H1 (cell line): ENCODE measurements at regions not wholly inside any gene's neighbourhood (a gene's known extent, or its start where the extent isn't known, plus 50 kb on each side); places are given as distances from the start of the nearest gene placed in this dataset.
A peak's percentile ranks its signal among the peaks of the same experiment; 100 is the strongest.
"Not testable (repeated sequence)": the region's sequence is repeated elsewhere in the genome, so short reads cannot be mapped to it uniquely, and the experiment has no call there.

Source experiments
- CTCF ChIA-PET: fragments of 300-600 bp; sonication (Branson Sonifier 250); formaldehyde crosslinking; loops from one replicate; lab custom pipeline; 2021; ENCODE audit not compliant: partially characterized antibody; lab: Charles Lee
- POLR2A ChIA-PET: fragments of 300-600 bp; sonication (Branson Sonifier 250); formaldehyde crosslinking; loops from one replicate; lab custom pipeline; 2021; ENCODE audit warnings: inconsistent platforms; ENCODE audit not compliant: partially characterized antibody; lab: Charles Lee
- DNase-seq, 2 experiments: peaks; one replicate each; pipeline versions ENCODE4 v3.0.0 to v3.0.0-alpha.2; 2010 to 2022; ENCODE audit warnings: low spot score in 2 of 2, low read depth in 1 of 2, mixed read lengths in 1 of 2
- FAIRE-seq: peaks from 2 replicates; lab custom pipeline; 2011; peaks lifted over from hg19 to GRCh38; lab: Jason Lieb, UNC
- H2AFZ ChIP-seq: 2 replicates; pipeline ENCODE4 v1.8.1; 2012; ENCODE audit warnings: low read length, inconsistent platforms
- H2AK5ac ChIP-seq: 2 replicates; pipeline ENCODE4 v1.6.1; 2013; ENCODE audit warnings: low read depth, low read length
- H2BK120ac ChIP-seq: replicated peaks from 2 replicates; pipeline ENCODE3; 2013; ENCODE audit warnings: low read depth, low read length, inconsistent platforms
- H2BK12ac ChIP-seq: 2 replicates; pipeline ENCODE4 v1.6.1; 2013; ENCODE audit warnings: low read depth, low read length
- H2BK15ac ChIP-seq: 2 replicates; pipeline ENCODE4 v1.6.1; 2013; ENCODE audit warnings: low read length
- H2BK20ac ChIP-seq: 2 replicates; pipeline ENCODE4 v1.6.1; 2013; ENCODE audit warnings: low read length
- H2BK5ac ChIP-seq: 2 replicates; pipeline ENCODE4 v1.6.1; 2013; ENCODE audit warnings: low read depth, low read length
- H3K14ac ChIP-seq: 2 replicates; pipeline ENCODE4 v1.6.1; 2013; ENCODE audit warnings: inconsistent platforms; ENCODE audit not compliant: insufficient read length
- H3K18ac ChIP-seq: 2 replicates; pipeline ENCODE4 v1.6.1; 2013; ENCODE audit warnings: low read length; ENCODE audit errors: extremely low read depth
- H3K23ac ChIP-seq: 2 replicates; pipeline ENCODE4 v1.6.1; 2013; ENCODE audit warnings: inconsistent platforms; ENCODE audit not compliant: insufficient read length
- H3K23me2 ChIP-seq: 2 replicates; pipeline ENCODE4 v1.6.1; 2013; ENCODE audit warnings: low read depth, low read length
- H3K27ac ChIP-seq: 2 replicates; pipeline ENCODE4 v1.6.1; 2011; ENCODE audit warnings: low read depth, low read length, inconsistent platforms
- H3K27me3 ChIP-seq, 4 experiments: replicated peaks in 1 of 4; 1 replicate in 1 of 4; 2 replicates in 3 of 4; pipeline versions ENCODE4 v1.6.1 to v1.8.1; 2011 to 2013; ENCODE audit warnings: low read length in 3 of 4, mild to moderate bottlenecking in 3 of 4, inconsistent platforms in 2 of 4, mixed read lengths in 2 of 4, moderate library complexity in 1 of 4; ENCODE audit not compliant: control insufficient read depth in 3 of 4, insufficient read depth in 3 of 4; ENCODE audit errors: extremely low read depth in 1 of 4
- H3K36me3 ChIP-seq, 4 experiments: 2 replicates each; pipeline versions ENCODE4 v1.6.1 to v1.8.1; 2011 to 2013; ENCODE audit warnings: mild to moderate bottlenecking in 4 of 4, low read length in 3 of 4, moderate library complexity in 2 of 4, control low read depth in 1 of 4, inconsistent platforms in 1 of 4; ENCODE audit not compliant: insufficient read depth in 4 of 4, control insufficient read depth in 2 of 4
- H3K4ac ChIP-seq: replicated peaks from 2 replicates; pipeline ENCODE3; 2013; ENCODE audit warnings: low read length, low read depth, mixed read lengths, inconsistent platforms; ENCODE audit not compliant: insufficient read length
- H3K4me1 ChIP-seq, 4 experiments: replicated peaks in 1 of 4; 1 replicate in 1 of 4; 2 replicates in 3 of 4; pipeline versions ENCODE4 v1.6.1 to v1.8.1; 2011 to 2013; ENCODE audit warnings: low read length in 3 of 4, inconsistent platforms in 2 of 4, mixed read lengths in 1 of 4; ENCODE audit not compliant: insufficient read depth in 4 of 4, control insufficient read depth in 3 of 4
- H3K4me2 ChIP-seq, 2 experiments: 2 replicates each; pipeline versions ENCODE4 v1.6.1 to v1.8.1; 2011 to 2013; ENCODE audit warnings: low read depth in 2 of 2, low read length in 2 of 2, control low read depth in 1 of 2, inconsistent platforms in 1 of 2, mild to moderate bottlenecking in 1 of 2; ENCODE audit not compliant: insufficient read depth in 1 of 2
- H3K4me3 ChIP-seq, 4 experiments: fragments of 200-600, 300-600 bp in 1 of 4; sonication (generic), shearing (Covaris generic), sonication (Bioruptor Twin) in 1 of 4; 2 replicates each; pipeline versions ENCODE4 v1.5.1 to v1.8.1; 2011 to 2016; ENCODE audit warnings: low read length in 4 of 4, low read depth in 3 of 4, control low read depth in 2 of 4, inconsistent platforms in 2 of 4, mild to moderate bottlenecking in 2 of 4, mixed read lengths in 1 of 4, moderate library complexity in 1 of 4; ENCODE audit not compliant: insufficient read depth in 2 of 4; ENCODE audit errors: extremely low read depth in 1 of 4
- H3K56ac ChIP-seq: replicated peaks from 2 replicates; pipeline ENCODE3; 2013; ENCODE audit warnings: low read depth, mild to moderate bottlenecking, mixed read lengths, low read length, inconsistent platforms; ENCODE audit not compliant: insufficient read length
- H3K79me1 ChIP-seq: 2 replicates; pipeline ENCODE4 v1.6.1; 2013; ENCODE audit warnings: low read depth, low read length, control low read depth
- H3K79me2 ChIP-seq, 2 experiments: 2 replicates each; pipeline versions ENCODE4 v1.6.1 to v1.8.1; 2012 to 2013; ENCODE audit warnings: low read length in 2 of 2, mild to moderate bottlenecking in 2 of 2, inconsistent platforms in 1 of 2; ENCODE audit not compliant: insufficient read depth in 2 of 2, control insufficient read depth in 1 of 2
- H3K9ac ChIP-seq, 4 experiments: replicated peaks in 1 of 4; 1 replicate in 1 of 4; 2 replicates in 3 of 4; pipeline versions ENCODE4 v1.6.1 to v1.8.1; 2011 to 2013; ENCODE audit warnings: low read depth in 3 of 4, low read length in 3 of 4, control low read depth in 2 of 4, mild to moderate bottlenecking in 2 of 4, moderate library complexity in 2 of 4, inconsistent platforms in 1 of 4; ENCODE audit errors: extremely low read depth in 1 of 4
- H3K9me3 ChIP-seq, 2 experiments: 2 replicates each; pipeline versions ENCODE4 v1.6.1 to v1.8.1; 2012 to 2013; ENCODE audit warnings: mild to moderate bottlenecking in 2 of 2, moderate library complexity in 2 of 2, control low read depth in 1 of 2, inconsistent platforms in 1 of 2, low read depth in 1 of 2, low read length in 1 of 2, mixed read lengths in 1 of 2; ENCODE audit not compliant: insufficient read depth in 2 of 2
- H4K20me1 ChIP-seq, 2 experiments: replicated peaks in 1 of 2; 2 replicates each; pipeline versions ENCODE3 to v1.8.1; 2011 to 2013; ENCODE audit warnings: inconsistent platforms in 2 of 2, low read length in 2 of 2, mild to moderate bottlenecking in 1 of 2; ENCODE audit not compliant: insufficient read depth in 2 of 2, control insufficient read depth in 1 of 2
- H4K5ac ChIP-seq: 2 replicates; pipeline ENCODE4 v1.6.1; 2013; ENCODE audit warnings: low read length, low read depth, mixed read lengths, inconsistent platforms; ENCODE audit not compliant: insufficient read length
- H4K8ac ChIP-seq: 2 replicates; pipeline ENCODE4 v1.8.0; 2013; ENCODE audit warnings: mild to moderate bottlenecking, moderate library complexity, low read length, inconsistent platforms; ENCODE audit not compliant: insufficient read depth; ENCODE audit errors: extremely low read depth
- H4K91ac ChIP-seq: replicated peaks from 2 replicates; pipeline ENCODE3; 2013; ENCODE audit warnings: low read length, mixed read lengths, inconsistent platforms; ENCODE audit not compliant: insufficient read length
- WGBS, 2 experiments: shearing (Covaris generic) in 1 of 2; methylation state at CpG; one replicate each; pipeline versions ENCODE4 v1.1.6 to v1.1.7; 2013 to 2015; ENCODE audit warnings: low lambda C conversion rate in 2 of 2, mixed read lengths in 2 of 2, inconsistent platforms in 1 of 2, low coverage in 1 of 2, missing lambda C conversion rate in 1 of 2; ENCODE audit not compliant: insufficient replicate concordance in 2 of 2, insufficient coverage in 1 of 2, insufficient read length in 1 of 2; ENCODE audit errors: extremely low coverage in 1 of 2, missing lambda C conversion rate in 1 of 2; 5-methylcytosine and 5-hydroxymethylcytosine counted together

DNA sequence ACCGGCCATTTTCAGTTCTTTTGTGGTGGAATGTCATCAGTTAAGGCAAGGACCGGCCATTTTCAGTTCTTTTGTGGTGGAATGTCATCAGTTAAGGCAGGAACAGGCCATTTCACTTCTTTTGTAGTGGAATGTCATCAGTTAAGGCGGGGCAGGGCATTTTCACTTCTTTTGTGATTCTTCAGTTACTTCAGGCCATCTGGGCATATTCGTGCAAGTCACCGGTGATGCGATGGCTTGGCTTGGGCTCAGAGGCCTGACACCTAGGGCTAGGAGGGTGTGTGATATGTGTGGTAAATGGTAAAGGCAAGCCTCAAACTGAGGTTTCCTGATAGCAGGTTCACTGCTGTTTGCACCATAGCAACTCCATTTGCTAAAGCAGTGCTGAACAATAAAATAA, 293.2 kb upstream of the SEMA6A start:
- Histone ChIP-seq H4K91ac (peak overlapping the region; percentile 96), H2AK5ac (peak overlapping the region; percentile 97), H3K4ac (peak overlapping the region; percentile 53), H2BK20ac (peak overlapping the region; percentile 94; the same call in 1 of the 2 replicates), H2BK5ac (peak overlapping the region; percentile 83; the same call in 1 of the 2 replicates), H2BK15ac (peak overlapping the region; percentile 73; the same call in 1 of the 2 replicates), H3K18ac (peak overlapping the region; percentile 84; the same call in 1 of the 2 replicates), H2BK120ac (peak overlapping the region; percentile 90), H2BK12ac (peak overlapping the region; percentile 86), H4K5ac (peak overlapping the region; percentile 57), H3K4me1 (peaks cover 8 to 29% (median 17%) of the 10 kb centered on the region in 4 experiments; a peak in 6 of 7 replicates)
- POLR2A ChIA-PET, CTCF ChIA-PET, H3K14ac ChIP-seq, H3K36me3 ChIP-seq, H3K79me1 ChIP-seq, H3K23me2 ChIP-seq, H3K56ac ChIP-seq, H3K79me2 ChIP-seq, H2AFZ ChIP-seq, H3K27me3 ChIP-seq, H4K8ac ChIP-seq, FAIRE-seq, H3K4me2 ChIP-seq, H3K4me3 ChIP-seq, H3K27ac ChIP-seq, DNase-seq, H3K9me3 ChIP-seq, H3K23ac ChIP-seq, H4K20me1 ChIP-seq, H3K9ac ChIP-seq: not testable (repeated sequence)
- 86% methylated on average over 6 of the region's 6 CpGs; no CpG with 5 or more reads in 1 of the 2 experiments for WGBS, 2 experiments
